Memory B cell (primary cell): ENCODE measurements at regions not wholly inside any gene's neighbourhood (a gene's known extent, or its start where the extent isn't known, plus 50 kb on each side); places are given as distances from the start of the nearest gene placed in this dataset.
"Not testable (repeated sequence)": the region's sequence is repeated elsewhere in the genome, so short reads cannot be mapped to it uniquely, and the experiment has no call there.

Experiments used
- ATAC-seq: fragments of 150-1000 bp; cut with Tn5 transposase; 2 replicates; pipeline ENCODE4 v1.10.0; 2021; ENCODE audit warnings: low read depth, mild to moderate bottlenecking, moderate library complexity
- DNase-seq, 2 donors: peaks; one replicate each; pipeline ENCODE4 v3.0.0; 2022; ENCODE audit warnings: low spot score in 2 of 2
- H3K27ac Mint-ChIP-seq: one replicate; pipeline ENCODE4 v1.8.0; 2022; ENCODE audit warnings: mild to moderate bottlenecking, moderate library complexity, mixed read lengths
- H3K27me3 Mint-ChIP-seq: one replicate; pipeline ENCODE4 v1.8.0; 2022; ENCODE audit warnings: mixed read lengths
- H3K36me3 Mint-ChIP-seq: one replicate; pipeline ENCODE4 v1.8.0; 2022; ENCODE audit warnings: mild to moderate bottlenecking, mixed read lengths
- H3K4me1 Mint-ChIP-seq: one replicate; pipeline ENCODE4 v1.8.0; 2022; ENCODE audit warnings: mixed read lengths
- H3K4me3 Mint-ChIP-seq: one replicate; pipeline ENCODE4 v1.8.0; 2022; ENCODE audit warnings: mild to moderate bottlenecking, moderate library complexity, mixed read lengths
- H3K9me3 Mint-ChIP-seq: one replicate; pipeline ENCODE4 v1.8.0; 2022; ENCODE audit warnings: mixed read lengths

GRCh38 chr16:86843812-86844211, 265.5 kb downstream of the FOXL1 start:
- peaks cover 1% of the 10 kb centered on the region for H3K27me3 Mint-ChIP-seq
- ATAC-seq, result no peak
- H3K9me3 Mint-ChIP-seq, result peaks cover 3% of the 10 kb centered on the region
- no peak overlapping the region for H3K4me3 Mint-ChIP-seq
- H3K4me1 Mint-ChIP-seq, result no peaks in the 10 kb centered on the region
- no peak overlapping the region for H3K27ac Mint-ChIP-seq
- no peak for DNase-seq
- H3K36me3 Mint-ChIP-seq, result no peaks in the 10 kb centered on the region

GRCh38 chr16:86844695-86845094, 266.3 kb downstream of the FOXL1 start:
- Mint-ChIP-seq H3K27me3 (peaks cover 3% of the 10 kb centered on the region), H3K27ac (no peak overlapping the region), H3K9me3 (peaks cover 3% of the 10 kb centered on the region), H3K4me1 (no peaks in the 10 kb centered on the region), H3K36me3 (no peaks in the 10 kb centered on the region), H3K4me3 (no peak overlapping the region)
- no peak for DNase-seq
- ATAC-seq, result no peak

GRCh38 chr16:86846136-86846535, 267.8 kb downstream of the FOXL1 start:
- DNase-seq, result no peak
- ATAC-seq, result no peak
- H3K36me3 Mint-ChIP-seq, result no peaks in the 10 kb centered on the region
- H3K4me3 Mint-ChIP-seq, result no peak overlapping the region
- H3K27me3 Mint-ChIP-seq, result peaks cover 3% of the 10 kb centered on the region
- no peaks in the 10 kb centered on the region for H3K4me1 Mint-ChIP-seq
- peaks cover 3% of the 10 kb centered on the region for H3K9me3 Mint-ChIP-seq
- no peak overlapping the region for H3K27ac Mint-ChIP-seq

- Mint-ChIP-seq H3K27me3 (peaks cover 3% of the 10 kb centered on the region), H3K27ac (no peak overlapping the region), H3K9me3 (peaks cover 2% of the 10 kb centered on the region), H3K4me3 (no peak overlapping the region), H3K4me1 (no peaks in the 10 kb centered on the region), H3K36me3 (no peaks in the 10 kb centered on the region)
- DNase-seq (no peak), ATAC-seq (no peak)
Observed at GRCh38 chr16:86848821-86849220, 270.5 kb downstream of the FOXL1 start.

DNA sequence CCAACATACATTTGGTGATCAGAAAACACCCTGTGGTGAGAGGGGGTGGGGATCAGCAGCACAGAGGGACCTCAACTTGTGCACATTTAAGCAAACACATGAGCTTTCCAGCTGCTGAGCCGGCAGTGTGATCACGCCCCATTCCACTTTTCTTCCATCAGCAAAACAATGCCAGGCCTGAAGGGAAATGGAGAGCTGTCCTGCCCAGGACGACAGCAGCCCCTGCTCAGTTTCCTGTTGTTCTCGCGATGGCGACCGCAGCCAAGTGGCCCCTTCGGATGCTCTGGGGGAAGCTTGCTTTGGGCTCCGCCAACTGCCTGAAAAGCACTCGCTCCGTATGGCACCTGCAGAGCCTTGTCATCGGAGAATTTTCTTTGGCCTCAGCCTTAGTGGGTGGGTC, 272.3 kb downstream of the FOXL1 start:
- Mint-ChIP-seq H3K4me1 (no peaks in the 10 kb centered on the region), H3K4me3 (no peak overlapping the region), H3K27me3 (peaks cover 5% of the 10 kb centered on the region), H3K9me3 (no peaks in the 10 kb centered on the region), H3K27ac (no peak overlapping the region), H3K36me3 (no peaks in the 10 kb centered on the region)
- no peak for DNase-seq
- no peak for ATAC-seq

DNA sequence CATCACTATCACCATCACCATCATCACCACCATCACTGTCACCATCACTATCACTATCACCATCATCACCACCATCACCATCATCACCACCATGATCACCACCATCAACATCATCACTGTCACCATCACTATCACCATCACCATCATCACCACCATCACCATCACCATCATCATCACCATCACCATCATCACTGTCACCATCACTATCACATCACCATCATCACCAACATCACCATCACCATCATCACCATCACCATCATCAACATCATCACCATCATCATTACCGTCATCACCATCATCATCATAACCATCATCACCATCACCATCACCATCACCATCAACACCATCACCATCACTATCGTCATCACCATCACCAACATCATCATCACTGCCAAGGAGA, 273.8 kb downstream of the FOXL1 start:
- Mint-ChIP-seq H3K4me1 (no peaks in the 10 kb centered on the region), H3K9me3 (no peaks in the 10 kb centered on the region), H3K27me3 (peaks cover 4% of the 10 kb centered on the region), H3K27ac (no peak overlapping the region), H3K4me3 (no peak overlapping the region), H3K36me3 (no peaks in the 10 kb centered on the region)
- DNase-seq, result no peak
- ATAC-seq, result no peak

- no peak for ATAC-seq
- Mint-ChIP-seq H3K27me3 (peaks cover 4% of the 10 kb centered on the region), H3K4me3 (no peak overlapping the region), H3K9me3 (no peaks in the 10 kb centered on the region), H3K4me1 (no peaks in the 10 kb centered on the region), H3K27ac (no peak overlapping the region), H3K36me3 (no peaks in the 10 kb centered on the region)
- no peak for DNase-seq
Observed at GRCh38 chr16:86854058-86854621, 275.8 kb downstream of the FOXL1 start.

- Mint-ChIP-seq H3K4me3 (no peak overlapping the region), H3K27me3 (peaks cover 4% of the 10 kb centered on the region), H3K27ac (no peak overlapping the region), H3K36me3 (no peaks in the 10 kb centered on the region), H3K9me3 (no peaks in the 10 kb centered on the region), H3K4me1 (no peaks in the 10 kb centered on the region)
- no peak for DNase-seq
- ATAC-seq, result no peak
Observed at GRCh38 chr16:86854626-86855294, 276.4 kb downstream of the FOXL1 start.

DNA sequence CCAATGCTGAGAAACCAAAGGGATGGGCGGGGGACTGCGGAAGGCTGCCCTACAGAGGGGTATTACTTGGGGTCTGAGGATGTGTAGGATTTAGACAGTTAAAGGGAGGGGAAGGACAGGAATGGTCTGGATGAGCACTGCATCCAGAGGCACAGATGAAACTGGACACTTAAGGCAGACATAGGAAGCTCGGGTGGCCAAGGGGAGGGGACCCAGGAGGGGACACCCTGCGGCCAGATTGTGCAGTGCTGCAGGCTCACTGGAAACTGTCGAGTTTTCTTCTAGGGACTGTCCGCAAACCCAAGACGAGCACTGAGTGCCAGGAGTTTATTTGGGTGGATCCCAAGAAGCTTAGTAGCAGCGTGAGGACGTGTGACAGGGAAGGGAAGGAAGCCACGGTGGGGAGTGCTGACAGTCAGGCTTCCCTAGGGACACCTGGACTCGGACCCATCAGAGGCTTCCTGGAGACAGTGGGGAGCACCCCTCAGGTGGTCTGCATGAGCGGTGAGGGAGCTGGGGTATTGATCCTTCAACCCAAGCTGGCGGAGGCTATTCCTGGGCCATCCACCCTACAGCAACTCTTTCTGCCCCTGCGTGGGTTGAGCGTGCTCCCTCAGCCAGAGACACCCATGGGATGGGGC, 278.7 kb downstream of the FOXL1 start:
- H3K27ac Mint-ChIP-seq, result no peak overlapping the region
- H3K4me1 Mint-ChIP-seq, result no peaks in the 10 kb centered on the region
- no peaks in the 10 kb centered on the region for H3K9me3 Mint-ChIP-seq
- no peaks in the 10 kb centered on the region for H3K36me3 Mint-ChIP-seq
- ATAC-seq, result no peak
- no peak overlapping the region for H3K4me3 Mint-ChIP-seq
- DNase-seq, result no peak
- peaks cover 4% of the 10 kb centered on the region for H3K27me3 Mint-ChIP-seq

DNA sequence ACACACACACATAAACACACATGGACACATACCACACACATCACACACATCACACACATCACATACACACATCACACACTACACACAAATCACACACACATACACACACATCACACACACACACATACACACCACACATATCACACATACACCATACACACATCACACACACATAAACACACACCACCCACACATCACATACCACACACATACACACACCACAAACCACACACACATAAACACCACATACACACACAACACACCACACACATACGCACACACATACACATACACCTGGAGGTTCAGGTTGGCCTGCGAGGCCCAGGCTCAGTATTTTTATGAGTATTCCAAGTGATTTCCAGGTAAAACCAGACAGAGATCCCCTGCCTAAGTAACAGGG, 279.5 kb downstream of the FOXL1 start:
- H3K27me3 Mint-ChIP-seq, result peaks cover 4% of the 10 kb centered on the region
- H3K9me3 Mint-ChIP-seq, result no peaks in the 10 kb centered on the region
- ATAC-seq (no peak), DNase-seq (no peak)
- H3K27ac Mint-ChIP-seq, result no peak overlapping the region
- no peaks in the 10 kb centered on the region for H3K36me3 Mint-ChIP-seq
- no peak overlapping the region for H3K4me3 Mint-ChIP-seq
- no peaks in the 10 kb centered on the region for H3K4me1 Mint-ChIP-seq

DNA sequence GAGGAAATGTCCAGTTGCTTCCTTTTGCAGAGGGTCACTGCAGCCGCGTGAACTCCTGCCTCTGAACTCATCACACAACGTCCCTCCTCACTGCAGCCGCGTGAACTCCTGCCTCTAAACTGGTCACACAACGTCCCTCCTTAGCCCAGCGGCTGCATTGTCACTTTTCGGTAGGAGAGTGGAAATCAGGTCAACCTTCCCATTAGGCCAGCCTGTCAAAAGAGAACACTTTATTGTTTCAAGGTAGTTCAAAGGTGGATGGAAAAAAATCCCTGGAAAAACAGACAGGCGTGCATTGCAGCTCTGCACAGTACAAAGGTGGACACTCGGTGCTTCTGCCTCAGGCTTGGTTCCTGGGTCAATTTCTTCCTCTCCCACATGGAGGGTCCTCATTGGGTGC, 280.2 kb downstream of the FOXL1 start:
- no peaks in the 10 kb centered on the region for H3K4me1 Mint-ChIP-seq
- ATAC-seq (no peak), DNase-seq (no peak)
- no peak overlapping the region for H3K4me3 Mint-ChIP-seq
- H3K9me3 Mint-ChIP-seq, result no peaks in the 10 kb centered on the region
- no peak overlapping the region for H3K27ac Mint-ChIP-seq
- H3K27me3 Mint-ChIP-seq, result peaks cover 4% of the 10 kb centered on the region
- no peaks in the 10 kb centered on the region for H3K36me3 Mint-ChIP-seq

GRCh38 chr16:86861270-86861858, 283.0 kb downstream of the FOXL1 start:
- not testable (repeated sequence) for H3K36me3 Mint-ChIP-seq, ATAC-seq, H3K27ac Mint-ChIP-seq, DNase-seq, H3K4me3 Mint-ChIP-seq, H3K4me1 Mint-ChIP-seq, H3K9me3 Mint-ChIP-seq, H3K27me3 Mint-ChIP-seq

- no peaks in the 10 kb centered on the region for H3K4me1 Mint-ChIP-seq
- H3K4me3 Mint-ChIP-seq, result no peak overlapping the region
- DNase-seq, result no peak
- H3K27ac Mint-ChIP-seq, result no peak overlapping the region
- H3K9me3 Mint-ChIP-seq, result peaks cover 4% of the 10 kb centered on the region
- H3K36me3 Mint-ChIP-seq, result no peaks in the 10 kb centered on the region
- ATAC-seq, result no peak
- H3K27me3 Mint-ChIP-seq, result peaks cover 4% of the 10 kb centered on the region
Observed at GRCh38 chr16:86862595-86863280, 284.4 kb downstream of the FOXL1 start.

GRCh38 chr16:86863609-86864008, 285.3 kb downstream of the FOXL1 start:
- H3K4me3 Mint-ChIP-seq, result no peak overlapping the region

More at GRCh38 chr16:86863609-86864008, 285.3 kb downstream of the FOXL1 start:
- H3K4me1 Mint-ChIP-seq, result no peaks in the 10 kb centered on the region
- H3K27ac Mint-ChIP-seq, result no peak overlapping the region
- ATAC-seq (no peak), DNase-seq (no peak)
- peaks cover 4% of the 10 kb centered on the region for H3K9me3 Mint-ChIP-seq
- no peaks in the 10 kb centered on the region for H3K36me3 Mint-ChIP-seq
- H3K27me3 Mint-ChIP-seq, result peaks cover 4% of the 10 kb centered on the region
